ENCODE measurements at regions not wholly inside any gene's neighbourhood (a gene's known extent, or its start where the extent isn't known, plus 50 kb on each side); places are given as distances from the start of the nearest gene placed in this dataset.

GRCh38 chr6:66687611-66688140 is 980.6 kb upstream of the EYS start:
- ATAC-seq (ENCODE audit: low FRiP score), result no peak
- no peak for TF ChIP-seq CTCF (IDR thresholded peaks at IDR 0.05)
- DNase-seq (ENCODE audit: low spot score), result no peak

- TF ChIP-seq CTCF (IDR thresholded peaks at IDR 0.05), result no peak
- DNase-seq (ENCODE audit: low spot score) (no peak), ATAC-seq (ENCODE audit: low FRiP score) (no peak)
Measured at GRCh38 chr6:66675906-66676305, 968.9 kb upstream of the EYS start.

- ATAC-seq (ENCODE audit: low FRiP score), result no peak
- no peak for DNase-seq (ENCODE audit: low spot score)
- TF ChIP-seq CTCF (IDR thresholded peaks at IDR 0.05), result no peak
Measured at GRCh38 chr6:66664112-66664511, 957.1 kb upstream of the EYS start.

DNA sequence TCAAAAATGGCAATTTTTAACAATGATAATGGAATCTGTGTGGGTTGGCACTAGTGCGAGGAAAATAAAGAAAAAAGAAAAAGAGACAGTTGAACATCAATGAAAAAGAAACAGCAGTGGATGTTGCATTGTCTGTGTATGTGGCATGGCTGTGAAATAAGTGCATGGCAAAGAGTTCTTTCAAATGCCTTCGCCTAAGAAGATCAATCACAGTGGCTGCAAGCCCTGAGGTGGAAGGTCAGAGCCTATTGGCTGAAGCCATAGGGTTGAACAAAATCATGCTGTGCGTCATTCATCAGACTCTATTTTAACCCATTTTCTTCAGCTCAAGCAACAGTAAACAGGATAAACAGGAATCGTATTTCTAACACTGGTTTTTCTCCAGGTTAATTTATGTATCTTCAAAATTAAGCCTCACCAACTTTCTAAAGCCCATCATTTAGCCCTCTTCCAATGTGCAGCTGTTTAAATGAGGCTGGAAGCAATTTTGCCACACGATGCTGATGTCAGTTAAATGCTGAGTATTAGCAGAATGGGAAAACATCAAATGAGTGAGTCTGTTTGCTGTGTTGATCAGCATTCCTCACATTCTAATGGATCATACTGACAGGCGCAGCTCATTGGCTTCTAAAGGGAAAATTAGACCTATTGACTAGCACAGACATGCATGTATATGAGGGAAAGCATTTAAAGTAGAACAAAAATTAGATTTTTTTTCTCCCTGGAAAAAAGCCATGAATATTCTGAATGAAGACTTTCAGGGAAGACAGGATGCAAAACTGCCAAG is 955.9 kb upstream of the EYS start:
- no peak for TF ChIP-seq CTCF (IDR thresholded peaks at IDR 0.05)
- ATAC-seq (ENCODE audit: low FRiP score), result no peak
- no peak for DNase-seq (ENCODE audit: low spot score)

GRCh38 chr6:66662196-66662595 is 955.2 kb upstream of the EYS start:
- TF ChIP-seq CTCF (IDR thresholded peaks at IDR 0.05), result no peak
- no peak for ATAC-seq (ENCODE audit: low FRiP score)
- DNase-seq (ENCODE audit: low spot score), result no peak

GRCh38 chr6:66655420-66655819 is 948.4 kb upstream of the EYS start:
- TF ChIP-seq CTCF (IDR thresholded peaks at IDR 0.05), result no peak
- ATAC-seq (ENCODE audit: low FRiP score) (no peak), DNase-seq (ENCODE audit: low spot score) (no peak)

- no peak for TF ChIP-seq CTCF (IDR thresholded peaks at IDR 0.05)
- no peak for DNase-seq (ENCODE audit: low spot score)
- no peak for ATAC-seq (ENCODE audit: low FRiP score)
Measured at GRCh38 chr6:66638518-66638917, 931.5 kb upstream of the EYS start.
